Adipocyte (in vitro differentiated cells): ENCODE measurements at regions not wholly inside any gene's neighbourhood (a gene's known extent, or its start where the extent isn't known, plus 50 kb on each side); places are given as distances from the start of the nearest gene placed in this dataset.

Experiments used
- DNase-seq: peaks from one replicate; pipeline ENCODE4 v3.0.0-alpha.2; 2015; ENCODE audit warnings: low read depth
- H3K27me3 ChIP-seq: replicated peaks from 2 replicates; pipeline ENCODE4 v1.7.0; 2013; ENCODE audit warnings: mild to moderate bottlenecking, low read length, moderate library complexity; ENCODE audit not compliant: control insufficient read depth, insufficient read depth
- H3K36me3 ChIP-seq: 2 replicates; pipeline ENCODE4 v1.7.0; 2013; ENCODE audit warnings: low read length, mild to moderate bottlenecking, moderate library complexity; ENCODE audit not compliant: control insufficient read depth, insufficient read depth, severe bottlenecking
- H3K4me1 ChIP-seq: 2 replicates; pipeline ENCODE4 v1.7.0; 2013; ENCODE audit warnings: mild to moderate bottlenecking, low read length, moderate library complexity; ENCODE audit not compliant: control insufficient read depth, insufficient read depth
- H3K4me3 ChIP-seq: 2 replicates; pipeline ENCODE4 v1.7.0; 2013; ENCODE audit warnings: mild to moderate bottlenecking, low read length, moderate library complexity
- H3K9ac ChIP-seq: 2 replicates; pipeline ENCODE4 v1.7.0; 2013; ENCODE audit warnings: mild to moderate bottlenecking, low read length, moderate library complexity
- H3K9me3 ChIP-seq: 2 replicates; pipeline ENCODE4 v1.7.0; 2013; ENCODE audit warnings: mild to moderate bottlenecking, low read length, moderate library complexity; ENCODE audit not compliant: control insufficient read depth

DNA sequence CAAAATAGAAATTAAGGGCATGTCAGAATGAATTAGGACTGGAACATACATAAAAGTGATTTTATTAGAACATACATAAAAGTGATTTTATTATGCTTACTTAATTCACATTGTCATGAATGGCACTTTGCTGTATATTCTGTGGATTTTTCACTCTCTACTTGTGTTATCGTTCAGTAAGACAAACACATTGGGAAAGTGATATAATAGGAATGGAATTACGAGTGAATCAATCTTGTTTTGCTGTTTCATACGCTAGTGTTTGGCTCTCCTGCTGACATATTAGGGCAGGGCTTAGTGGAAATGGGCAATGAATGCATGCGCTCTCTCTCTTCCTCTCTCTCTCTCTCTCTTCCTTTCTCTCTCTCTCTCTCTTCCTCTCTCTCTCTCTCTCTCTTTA lies 561.1 kb downstream of the ACTR3B start:
- no peak for DNase-seq
- H3K4me3 ChIP-seq: no peak overlapping the region
- no peaks in the 10 kb centered on the region for H3K4me1 ChIP-seq
- no peaks in the 10 kb centered on the region for H3K9me3 ChIP-seq
- no peak overlapping the region for H3K9ac ChIP-seq
- no peaks in the 10 kb centered on the region for H3K36me3 ChIP-seq
- H3K27me3 ChIP-seq: no peaks in the 10 kb centered on the region

DNA sequence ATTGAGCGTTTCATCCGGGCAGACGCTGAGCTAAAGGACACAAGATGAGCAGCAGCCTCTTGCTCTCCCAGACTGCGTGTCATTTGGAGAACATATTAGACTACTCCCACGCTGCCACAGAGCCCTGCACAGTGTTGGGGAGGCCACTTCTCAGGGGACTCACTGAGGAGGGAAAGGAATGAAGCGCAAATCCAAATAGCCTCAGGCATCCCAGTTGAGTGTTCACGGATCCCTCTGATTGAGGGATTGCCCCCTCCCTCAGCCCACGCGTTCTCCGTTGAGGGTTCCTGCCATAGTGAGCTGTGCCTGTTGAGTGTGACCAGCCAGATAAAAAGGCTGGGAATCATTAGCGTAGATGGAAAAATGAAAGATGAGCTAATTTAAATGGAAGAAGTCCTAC lies 563.4 kb downstream of the ACTR3B start:
- H3K4me3 ChIP-seq: no peak overlapping the region
- DNase-seq: no peak
- H3K27me3 ChIP-seq: no peaks in the 10 kb centered on the region
- no peak overlapping the region for H3K9ac ChIP-seq
- no peaks in the 10 kb centered on the region for H3K4me1 ChIP-seq
- no peaks in the 10 kb centered on the region for H3K9me3 ChIP-seq
- H3K36me3 ChIP-seq: no peaks in the 10 kb centered on the region

DNA sequence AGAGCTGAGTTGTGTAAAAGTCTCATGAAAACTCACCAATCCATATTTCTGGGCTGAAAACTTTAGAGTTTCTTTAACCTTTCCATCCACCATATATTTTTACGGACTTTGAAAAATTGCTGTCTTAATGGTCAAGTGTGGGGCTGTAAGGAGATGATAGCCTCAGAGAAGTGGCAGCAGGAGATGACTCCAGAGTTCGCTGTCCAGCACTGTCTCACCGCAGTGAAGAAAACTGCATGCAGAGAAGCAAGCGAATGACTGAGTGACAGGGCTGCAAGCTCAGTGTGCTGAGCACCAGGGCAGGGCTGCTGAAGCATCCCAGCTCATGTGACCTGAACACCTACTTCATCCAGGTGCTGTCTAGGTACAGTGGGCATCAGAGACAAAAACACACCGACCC lies 564.5 kb downstream of the ACTR3B start:
- Histone ChIP-seq H3K4me3 (no peak overlapping the region), H3K4me1 (no peaks in the 10 kb centered on the region), H3K36me3 (no peaks in the 10 kb centered on the region), H3K9me3 (no peaks in the 10 kb centered on the region), H3K27me3 (no peaks in the 10 kb centered on the region), H3K9ac (no peak overlapping the region)
- DNase-seq: no peak

DNA sequence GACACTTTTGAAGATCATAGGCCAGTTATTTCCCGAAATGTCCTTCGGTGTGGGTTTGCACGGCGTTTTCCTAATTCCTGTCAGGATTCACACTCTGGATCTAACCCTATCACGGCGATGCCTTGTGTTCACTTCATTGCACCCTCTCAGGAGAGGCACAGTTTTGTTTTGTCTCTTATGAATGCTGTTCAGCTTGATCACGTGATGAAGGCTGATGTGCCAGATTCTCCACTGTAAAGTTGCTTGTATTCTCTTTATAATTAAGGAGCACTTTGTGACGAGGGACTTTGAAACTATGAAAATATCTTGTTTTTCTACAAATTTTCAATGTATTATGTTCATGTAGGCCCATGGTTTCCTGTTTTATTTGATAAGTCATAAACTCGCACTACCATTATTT lies 568.1 kb downstream of the ACTR3B start:
- Histone ChIP-seq H3K9ac (no peak overlapping the region), H3K4me1 (no peaks in the 10 kb centered on the region), H3K4me3 (no peak overlapping the region), H3K36me3 (no peaks in the 10 kb centered on the region), H3K27me3 (no peaks in the 10 kb centered on the region), H3K9me3 (no peaks in the 10 kb centered on the region)
- no peak for DNase-seq

DNA sequence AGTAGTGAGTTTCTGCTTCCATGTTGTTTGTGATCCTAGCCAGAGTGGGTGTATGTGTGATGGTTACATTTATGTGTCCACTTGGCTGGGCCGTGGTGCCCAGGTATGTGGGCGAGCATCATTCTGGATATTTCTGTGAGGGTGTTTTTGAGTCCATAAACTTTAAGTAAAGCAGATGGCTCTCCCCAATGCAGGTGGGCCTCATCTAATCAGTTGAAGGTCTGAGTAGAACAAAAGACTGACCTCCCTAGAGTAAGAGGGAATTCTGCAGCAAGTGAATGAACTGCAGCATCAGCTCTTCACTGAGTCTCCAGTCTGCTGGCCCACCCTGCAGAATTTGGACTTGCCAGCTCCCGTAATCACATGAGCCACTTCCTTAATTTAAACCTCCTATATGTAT lies 571.9 kb downstream of the ACTR3B start:
- no peak overlapping the region for H3K4me3 ChIP-seq
- no peaks in the 10 kb centered on the region for H3K36me3 ChIP-seq
- no peak overlapping the region for H3K9ac ChIP-seq
- no peak for DNase-seq
- H3K4me1 ChIP-seq: no peaks in the 10 kb centered on the region
- no peaks in the 10 kb centered on the region for H3K9me3 ChIP-seq
- H3K27me3 ChIP-seq: no peaks in the 10 kb centered on the region

DNA sequence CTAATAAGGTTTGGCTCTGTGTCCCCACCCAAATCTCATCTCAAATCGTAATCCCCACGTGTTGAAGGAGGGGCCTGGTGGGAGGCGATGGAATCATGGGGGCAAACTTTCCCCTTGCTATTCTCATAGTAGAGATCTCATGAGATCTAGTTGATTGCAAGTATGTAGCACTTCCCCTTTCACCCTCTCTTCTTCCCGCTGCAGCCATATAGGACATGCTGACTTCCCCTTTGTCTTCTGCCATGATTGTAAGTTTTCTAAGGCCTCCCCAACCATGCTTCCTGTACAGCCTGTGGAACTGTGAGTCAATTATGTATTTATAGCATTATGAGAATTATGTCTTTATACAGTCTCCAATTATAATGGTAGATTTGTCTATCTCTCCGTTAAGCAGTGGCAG lies 594.5 kb downstream of the ACTR3B start:
- Histone ChIP-seq H3K4me3 (no peak overlapping the region), H3K9me3 (no peaks in the 10 kb centered on the region), H3K27me3 (no peaks in the 10 kb centered on the region), H3K9ac (no peak overlapping the region), H3K36me3 (no peaks in the 10 kb centered on the region), H3K4me1 (no peaks in the 10 kb centered on the region)
- DNase-seq: no peak

DNA sequence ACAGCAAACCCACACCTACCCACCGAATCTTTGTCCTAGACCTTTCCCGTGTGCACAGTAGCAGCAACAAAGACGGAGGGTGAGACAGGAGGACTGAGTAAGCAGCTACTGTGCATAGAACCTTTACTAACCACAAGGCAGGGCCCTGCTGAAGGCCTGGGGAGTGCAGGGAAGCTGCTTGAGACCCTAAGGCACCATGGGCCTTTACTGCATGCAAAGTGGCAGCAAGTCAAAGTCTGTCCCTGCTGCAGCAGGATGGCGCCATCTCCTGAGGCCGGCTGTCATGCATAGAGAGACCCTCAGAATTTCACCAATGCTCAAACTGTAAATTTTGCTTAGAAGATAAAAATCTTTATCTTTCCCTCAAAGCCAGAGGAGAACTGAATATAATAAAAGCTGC lies 610.5 kb downstream of the ACTR3B start:
- Histone ChIP-seq H3K4me1 (no peaks in the 10 kb centered on the region), H3K9me3 (peaks cover 4% of the 10 kb centered on the region)

DNA sequence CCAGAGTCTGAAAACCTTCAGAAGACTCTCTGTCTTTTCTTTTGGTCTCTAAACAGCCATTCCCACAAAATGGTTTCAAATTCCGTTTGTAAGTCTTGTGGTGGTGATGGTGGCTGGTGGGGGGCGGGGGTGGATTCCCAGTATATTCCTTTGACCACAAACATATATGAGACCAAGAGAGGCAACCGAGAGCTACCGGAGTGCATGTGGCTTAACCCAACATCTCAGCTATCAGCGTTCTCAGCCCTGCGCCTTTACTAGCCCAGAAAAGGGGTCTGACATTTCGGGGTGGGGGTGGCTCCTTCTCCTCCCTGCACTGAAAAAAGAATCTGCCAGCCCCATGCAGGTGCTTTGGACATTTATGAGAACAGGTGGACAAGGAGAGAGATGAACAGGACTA lies 621.1 kb downstream of the ACTR3B start:
- no peaks in the 10 kb centered on the region for H3K36me3 ChIP-seq
- no peaks in the 10 kb centered on the region for H3K27me3 ChIP-seq
- H3K9ac ChIP-seq: no peak overlapping the region
- no peak for DNase-seq
- no peak overlapping the region for H3K4me3 ChIP-seq
- peaks cover 11% of the 10 kb centered on the region for H3K4me1 ChIP-seq
- H3K9me3 ChIP-seq: no peaks in the 10 kb centered on the region

More for the DNA sequence above, 610.5 kb downstream of the ACTR3B start:
- DNase-seq: no peak
- H3K27me3 ChIP-seq: no peaks in the 10 kb centered on the region
- no peak overlapping the region for H3K9ac ChIP-seq
- no peak overlapping the region for H3K4me3 ChIP-seq
- no peaks in the 10 kb centered on the region for H3K36me3 ChIP-seq

DNA sequence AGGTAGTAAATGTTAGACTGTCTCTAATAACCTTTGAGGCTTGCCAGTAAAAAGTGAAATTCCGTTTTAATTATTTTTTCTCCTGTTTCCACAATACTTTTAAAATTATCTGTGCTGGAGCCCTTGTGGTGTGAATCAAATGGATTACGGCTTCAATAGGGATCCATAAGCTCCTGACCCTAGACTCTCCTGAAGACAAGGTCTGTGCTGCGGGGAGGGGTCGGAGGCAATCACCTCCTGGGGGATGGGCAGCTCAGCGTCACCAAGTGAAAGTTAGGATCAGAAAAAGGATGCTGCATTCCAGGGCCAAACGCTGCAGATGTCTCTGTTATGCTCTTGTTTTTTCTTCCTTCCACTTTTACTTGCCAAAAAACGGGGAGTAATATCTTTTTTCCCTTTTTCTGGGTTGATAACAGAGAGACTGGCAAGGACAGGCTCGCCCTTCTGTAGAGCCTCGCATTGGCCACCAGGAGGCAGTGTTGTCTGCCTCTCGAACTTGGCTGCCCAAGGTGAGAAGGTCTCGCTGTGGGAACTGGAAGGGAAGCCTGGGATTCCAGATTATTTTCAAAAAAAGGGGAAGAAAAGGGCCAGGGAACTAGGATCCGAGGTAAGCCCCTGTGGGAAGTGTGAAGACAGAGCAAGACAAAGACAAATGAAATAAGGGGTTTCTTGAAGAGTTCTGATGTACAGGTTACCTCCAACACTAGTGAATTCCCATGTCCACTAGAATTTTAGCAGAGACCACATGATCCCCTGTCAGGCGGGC lies 621.9 kb downstream of the ACTR3B start:
- no peaks in the 10 kb centered on the region for H3K9me3 ChIP-seq
- no peak overlapping the region for H3K4me3 ChIP-seq
- DNase-seq: no peak
- H3K9ac ChIP-seq: no peak overlapping the region
- no peaks in the 10 kb centered on the region for H3K27me3 ChIP-seq
- no peaks in the 10 kb centered on the region for H3K36me3 ChIP-seq
- peaks cover 11% of the 10 kb centered on the region for H3K4me1 ChIP-seq

DNA sequence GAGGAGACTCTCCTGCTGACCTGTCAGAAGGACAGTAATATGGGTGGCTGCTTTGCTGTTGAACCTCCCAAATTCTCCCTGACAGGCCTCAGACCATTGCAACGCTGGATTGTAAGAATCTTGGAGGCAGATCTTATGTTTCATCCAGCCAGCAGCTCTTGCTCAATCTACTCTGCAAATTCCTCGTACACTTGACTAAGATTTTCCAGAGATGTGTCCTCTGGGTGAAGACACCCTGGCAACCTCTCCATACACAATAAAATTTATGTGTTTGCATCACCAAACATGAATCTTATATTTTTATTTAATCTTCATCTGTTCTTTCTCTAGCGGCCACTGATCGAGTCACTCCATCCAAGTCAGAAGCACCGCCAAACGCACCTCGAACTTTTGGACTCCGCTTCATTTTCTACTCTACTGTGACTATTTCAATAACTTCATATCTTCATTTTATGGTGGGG lies 623.1 kb downstream of the ACTR3B start:
- no peak overlapping the region for H3K4me3 ChIP-seq
- H3K27me3 ChIP-seq: no peaks in the 10 kb centered on the region
- no peak overlapping the region for H3K9ac ChIP-seq
- H3K9me3 ChIP-seq: no peaks in the 10 kb centered on the region
- H3K36me3 ChIP-seq: no peaks in the 10 kb centered on the region
- peaks cover 11% of the 10 kb centered on the region for H3K4me1 ChIP-seq
- no peak for DNase-seq

DNA sequence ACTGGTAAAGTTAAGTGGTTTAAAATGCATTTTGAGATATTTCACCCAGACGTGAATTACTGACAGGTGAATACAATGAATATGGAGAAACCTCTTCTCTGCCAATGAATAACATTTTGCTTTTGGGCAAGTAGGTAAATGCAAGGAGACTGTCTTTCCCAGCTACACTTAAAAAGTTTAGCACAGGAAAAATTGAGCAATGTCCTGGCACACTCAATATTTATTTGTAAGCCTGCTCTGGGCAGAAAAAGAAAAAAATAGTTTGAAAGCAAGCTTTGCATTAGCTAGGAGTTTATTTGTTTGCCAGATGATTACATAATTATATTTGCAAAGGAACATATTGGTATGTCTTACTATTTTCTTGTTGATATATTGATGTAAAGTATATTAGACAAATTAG lies 624.2 kb downstream of the ACTR3B start:
- peaks cover 11% of the 10 kb centered on the region for H3K4me1 ChIP-seq
- H3K4me3 ChIP-seq: no peak overlapping the region
- no peaks in the 10 kb centered on the region for H3K9me3 ChIP-seq
- no peak overlapping the region for H3K9ac ChIP-seq
- H3K27me3 ChIP-seq: no peaks in the 10 kb centered on the region
- no peak for DNase-seq
- H3K36me3 ChIP-seq: no peaks in the 10 kb centered on the region

DNA sequence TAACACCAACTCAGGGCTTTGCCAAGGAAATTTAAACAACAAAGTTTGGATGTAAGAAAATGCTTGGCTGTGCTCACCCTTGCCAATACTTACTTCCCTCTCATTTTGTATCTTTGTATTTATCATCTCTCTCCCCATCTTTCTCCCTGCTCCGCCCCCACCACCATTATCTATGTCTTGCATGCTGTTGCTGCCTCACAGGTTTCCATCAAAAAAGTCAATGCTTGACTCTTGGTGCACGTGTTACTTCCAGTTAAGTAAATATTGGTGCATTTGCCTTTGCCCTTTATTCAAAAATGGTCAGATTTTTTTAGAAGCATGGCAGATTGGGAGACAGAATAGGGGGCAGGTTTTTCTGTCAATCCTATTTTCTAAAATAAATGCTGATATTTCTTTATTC lies 626.0 kb downstream of the ACTR3B start:
- peaks cover 3% of the 10 kb centered on the region for H3K9me3 ChIP-seq
- peaks cover 11% of the 10 kb centered on the region for H3K4me1 ChIP-seq
- no peak overlapping the region for H3K4me3 ChIP-seq
- no peak for DNase-seq
- no peaks in the 10 kb centered on the region for H3K36me3 ChIP-seq
- H3K27me3 ChIP-seq: no peaks in the 10 kb centered on the region
- H3K9ac ChIP-seq: no peak overlapping the region
